Calu3 (cell line): ENCODE measurements at regions not wholly inside any gene's neighbourhood (a gene's known extent, or its start where the extent isn't known, plus 50 kb on each side); places are given as distances from the start of the nearest gene placed in this dataset.

Source experiments
- BruUV-seq: library from RNA; stranded (reverse); fragments of 400-500 nt; replicated peaks from 2 replicates; lab custom pipeline; 2021; lab: Mats Ljungman, UMichigan
- CTCF ChIA-PET: fragments of 300-600 bp; sonication (Branson Sonifier 250); formaldehyde crosslinking; loops from one replicate; lab custom pipeline; 2022; ENCODE audit warnings: antibody characterized with exemption; lab: Charles Lee
- DNase-seq: peaks from one replicate; pipeline ENCODE4 v3.0.0; 2022
- H3K27ac Mint-ChIP-seq: one replicate; pipeline ENCODE4 v1.8.0; 2022; ENCODE audit warnings: mixed read lengths; ENCODE audit not compliant: unreplicated experiment
- H3K27me3 Mint-ChIP-seq: one replicate; pipeline ENCODE4 v1.8.0; 2022; ENCODE audit warnings: mixed read lengths; ENCODE audit not compliant: unreplicated experiment
- H3K36me3 Mint-ChIP-seq: one replicate; pipeline ENCODE4 v1.8.0; 2022; ENCODE audit warnings: mild to moderate bottlenecking, moderate library complexity, mixed read lengths; ENCODE audit not compliant: insufficient read depth, unreplicated experiment
- H3K4me1 Mint-ChIP-seq: one replicate; pipeline ENCODE4 v1.8.0; 2022; ENCODE audit warnings: mild to moderate bottlenecking, low read depth, mixed read lengths; ENCODE audit not compliant: unreplicated experiment
- H3K4me3 Mint-ChIP-seq: one replicate; pipeline ENCODE4 v1.8.0; 2022; ENCODE audit warnings: mild to moderate bottlenecking, low read depth, moderate library complexity, mixed read lengths; ENCODE audit not compliant: unreplicated experiment
- H3K9me3 Mint-ChIP-seq: one replicate; pipeline ENCODE4 v1.8.0; 2022; ENCODE audit warnings: low read depth, mixed read lengths; ENCODE audit not compliant: unreplicated experiment
- intact Hi-C: fragments of 100-400 bp; cut with micrococcal nuclease; formaldehyde crosslinking; loops from one replicate; pipeline ENCODE4 v1.10.0; 2022; ENCODE audit not compliant: unreplicated experiment
- TF ChIP-seq, protein P1 (sequence below): fragments of 200-600 bp; IDR thresholded peaks from one replicate; pipeline ENCODE4 v1.8.0; 2022; ENCODE audit warnings: antibody characterized with exemption; ENCODE audit not compliant: unreplicated experiment

GRCh38 chr9:135178498-135178897 lies 91.0 kb downstream of the OLFM1 start:
- Mint-ChIP-seq H3K27ac (no peak overlapping the region), H3K9me3 (no peaks in the 10 kb centered on the region), H3K27me3 (peaks cover 6% of the 10 kb centered on the region), H3K4me1 (no peaks in the 10 kb centered on the region), H3K4me3 (no peak overlapping the region), H3K36me3 (no peaks in the 10 kb centered on the region)
- no peak for DNase-seq
- CTCF ChIA-PET: no interaction called here
- TF ChIP-seq, protein P1, sequence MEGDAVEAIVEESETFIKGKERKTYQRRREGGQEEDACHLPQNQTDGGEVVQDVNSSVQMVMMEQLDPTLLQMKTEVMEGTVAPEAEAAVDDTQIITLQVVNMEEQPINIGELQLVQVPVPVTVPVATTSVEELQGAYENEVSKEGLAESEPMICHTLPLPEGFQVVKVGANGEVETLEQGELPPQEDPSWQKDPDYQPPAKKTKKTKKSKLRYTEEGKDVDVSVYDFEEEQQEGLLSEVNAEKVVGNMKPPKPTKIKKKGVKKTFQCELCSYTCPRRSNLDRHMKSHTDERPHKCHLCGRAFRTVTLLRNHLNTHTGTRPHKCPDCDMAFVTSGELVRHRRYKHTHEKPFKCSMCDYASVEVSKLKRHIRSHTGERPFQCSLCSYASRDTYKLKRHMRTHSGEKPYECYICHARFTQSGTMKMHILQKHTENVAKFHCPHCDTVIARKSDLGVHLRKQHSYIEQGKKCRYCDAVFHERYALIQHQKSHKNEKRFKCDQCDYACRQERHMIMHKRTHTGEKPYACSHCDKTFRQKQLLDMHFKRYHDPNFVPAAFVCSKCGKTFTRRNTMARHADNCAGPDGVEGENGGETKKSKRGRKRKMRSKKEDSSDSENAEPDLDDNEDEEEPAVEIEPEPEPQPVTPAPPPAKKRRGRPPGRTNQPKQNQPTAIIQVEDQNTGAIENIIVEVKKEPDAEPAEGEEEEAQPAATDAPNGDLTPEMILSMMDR: no peak
- no TSS peak for BruUV-seq
- intact Hi-C loops: no loop called here

- TF ChIP-seq, protein P1: no peak
- no TSS peak for BruUV-seq
- intact Hi-C loops: no loop called here
- CTCF ChIA-PET: interaction anchor here (0.5 kb wide), 1 partner anchor 1880 kb away, joined by 3 read pairs; no protein-coding TSS in a partner anchor
- peaks cover under 1% of the 10 kb centered on the region for H3K27me3 Mint-ChIP-seq
- H3K4me3 Mint-ChIP-seq: no peak overlapping the region
- no peaks in the 10 kb centered on the region for H3K36me3 Mint-ChIP-seq
- H3K9me3 Mint-ChIP-seq: no peaks in the 10 kb centered on the region
- no peak for DNase-seq
- no peak overlapping the region for H3K27ac Mint-ChIP-seq
- H3K4me1 Mint-ChIP-seq: no peaks in the 10 kb centered on the region
Observed at GRCh38 chr9:135179041-135179440, 91.6 kb downstream of the OLFM1 start.

DNA sequence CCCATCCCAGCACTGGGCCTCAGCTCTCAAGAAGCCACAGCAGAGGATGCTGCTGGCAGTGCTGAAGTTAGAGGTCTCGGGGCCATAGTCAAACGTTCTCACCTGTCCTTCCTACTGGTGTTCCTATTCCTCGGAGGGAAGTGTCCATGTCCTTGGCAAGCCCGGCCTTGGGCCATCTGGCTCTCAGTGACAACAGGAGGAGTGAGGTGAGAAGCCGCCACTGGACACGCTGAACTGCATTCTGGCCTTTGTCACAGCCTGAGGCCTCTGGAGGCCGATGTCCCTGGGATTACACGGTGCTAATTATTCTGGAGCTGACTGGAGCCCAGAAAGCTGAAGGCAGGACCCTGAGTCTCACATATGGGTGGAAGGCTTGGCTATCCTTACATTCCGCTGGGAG lies 92.5 kb downstream of the OLFM1 start:
- intact Hi-C loops: no loop called here

GRCh38 chr9:135180586-135180985 lies 93.1 kb downstream of the OLFM1 start:
- no TSS peak for BruUV-seq
- H3K27ac Mint-ChIP-seq: no peak overlapping the region
- no peaks in the 10 kb centered on the region for H3K27me3 Mint-ChIP-seq
- no peaks in the 10 kb centered on the region for H3K36me3 Mint-ChIP-seq
- no peaks in the 10 kb centered on the region for H3K4me1 Mint-ChIP-seq
- TF ChIP-seq, protein P1: no peak
- H3K4me3 Mint-ChIP-seq: no peak overlapping the region
- intact Hi-C loops: no loop called here
- CTCF ChIA-PET: no interaction called here
- no peak for DNase-seq
- no peaks in the 10 kb centered on the region for H3K9me3 Mint-ChIP-seq

More for the DNA sequence above, 92.5 kb downstream of the OLFM1 start:
- CTCF ChIA-PET: no interaction called here
- Mint-ChIP-seq H3K27me3 (no peaks in the 10 kb centered on the region), H3K4me3 (no peak overlapping the region), H3K27ac (no peak overlapping the region), H3K4me1 (no peaks in the 10 kb centered on the region), H3K9me3 (no peaks in the 10 kb centered on the region), H3K36me3 (no peaks in the 10 kb centered on the region)
- TF ChIP-seq, protein P1: no peak
- no peak for DNase-seq
- no TSS peak for BruUV-seq
